MCF 10A (cell line): ENCODE measurements at regions not wholly inside any gene's neighbourhood (a gene's known extent, or its start where the extent isn't known, plus 50 kb on each side); places are given as distances from the start of the nearest gene placed in this dataset.

Experiments
- BruUV-seq: library from RNA; stranded (reverse); fragments of 400-500 nt; replicated peaks from 2 replicates; lab custom pipeline; 2021; lab: Mats Ljungman, UMichigan
- CTCF ChIA-PET: fragments of 300-600 bp; sonication (Branson Sonifier 250); formaldehyde crosslinking; extraction: SDS; loops from one replicate; lab custom pipeline; 2021; ENCODE audit warnings: antibody characterized with exemption, inconsistent platforms; lab: Yijun Ruan, JAX
- POLR2A ChIA-PET: fragments of 300-600, 350-650 bp; sonication (Branson Sonifier 250); formaldehyde crosslinking; extraction: SDS; loops from one replicate; lab custom pipeline; 2020; ENCODE audit warnings: antibody characterized with exemption, inconsistent platforms; lab: Yijun Ruan, JAX
- DNase-seq: peaks from one replicate; pipeline ENCODE4 v3.0.0-alpha.2; 2018; ENCODE audit not compliant: unreplicated experiment
- H3K27ac Mint-ChIP-seq: one replicate; pipeline ENCODE4 v1.8.0; 2022; ENCODE audit warnings: mild to moderate bottlenecking, low read depth, mixed read lengths; ENCODE audit not compliant: unreplicated experiment
- H3K27me3 Mint-ChIP-seq: one replicate; pipeline ENCODE4 v1.8.0; 2022; ENCODE audit warnings: mixed read lengths; ENCODE audit not compliant: insufficient read depth, unreplicated experiment
- H3K36me3 Mint-ChIP-seq: one replicate; pipeline ENCODE4 v1.8.0; 2022; ENCODE audit warnings: mild to moderate bottlenecking, moderate library complexity, mixed read lengths; ENCODE audit not compliant: insufficient read depth, unreplicated experiment
- H3K4me1 Mint-ChIP-seq: one replicate; pipeline ENCODE4 v1.8.0; 2022; ENCODE audit warnings: mixed read lengths; ENCODE audit not compliant: insufficient read depth, unreplicated experiment
- H3K4me3 Mint-ChIP-seq: one replicate; pipeline ENCODE4 v1.8.0; 2022; ENCODE audit warnings: mild to moderate bottlenecking, moderate library complexity, mixed read lengths; ENCODE audit not compliant: unreplicated experiment
- H3K9me3 Mint-ChIP-seq: one replicate; pipeline ENCODE4 v1.8.0; 2022; ENCODE audit warnings: mixed read lengths; ENCODE audit not compliant: unreplicated experiment
- CTCF ChIP-seq: fragments of 200-600 bp; IDR thresholded peaks from one replicate; pipeline ENCODE4 v1.8.0; 2022; ENCODE audit warnings: antibody characterized with exemption, mild to moderate bottlenecking; ENCODE audit not compliant: unreplicated experiment
- intact Hi-C: fragments of 100-400 bp; cut with micrococcal nuclease; formaldehyde crosslinking; loops from 2 replicates; pipeline ENCODE4 v1.14.1; 2022

- Mint-ChIP-seq H3K9me3 (peaks cover 28% of the 10 kb centered on the region), H3K4me1 (no peaks in the 10 kb centered on the region), H3K4me3 (no peak overlapping the region), H3K36me3 (no peaks in the 10 kb centered on the region), H3K27me3 (peaks cover 71% of the 10 kb centered on the region), H3K27ac (no peak overlapping the region)
- intact Hi-C loops = no loop called here
- no peak for DNase-seq
- ChIA-PET POLR2A (no interaction called here), CTCF (interaction anchor here (0.8 kb wide), 1 partner anchor 344 kb away, joined by 3 read pairs; no protein-coding TSS in a partner anchor)
- no TSS peak for BruUV-seq
- TF ChIP-seq CTCF = no peak
Measured at GRCh38 chr14:104445086-104445485, 134.5 kb upstream of the C14orf180 start.

GRCh38 chr14:104445832-104446381 lies 133.7 kb upstream of the C14orf180 start:
- no TSS peak for BruUV-seq
- CTCF ChIA-PET = interaction anchor here (0.6 to 0.8 kb wide), 2 partner anchors 345 to 368 kb away, joined by 3 to 5 read pairs; no protein-coding TSS in a partner anchor

DNA sequence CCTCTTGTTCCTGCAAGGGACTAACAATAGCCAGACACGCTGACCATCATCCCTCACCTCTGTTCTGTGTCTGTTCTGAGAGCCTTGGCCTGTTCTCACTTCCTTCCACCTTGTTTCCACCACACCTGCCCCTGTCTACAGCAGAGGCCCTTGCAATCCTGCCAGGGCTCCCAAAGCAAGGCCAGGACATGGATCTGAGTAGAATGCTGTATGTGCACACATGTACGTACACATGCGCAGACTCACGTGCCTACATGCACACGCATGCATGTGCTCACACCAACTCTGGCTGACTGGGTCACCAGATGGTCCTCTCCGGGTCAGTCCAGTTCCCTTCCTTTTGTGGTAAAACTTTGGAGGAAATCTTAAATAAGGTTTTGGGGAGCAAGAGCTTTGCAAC lies 133.0 kb upstream of the C14orf180 start:
- Mint-ChIP-seq H3K9me3 (peaks cover 28% of the 10 kb centered on the region), H3K4me1 (no peaks in the 10 kb centered on the region), H3K27me3 (peaks cover 60% of the 10 kb centered on the region), H3K36me3 (no peaks in the 10 kb centered on the region), H3K4me3 (no peak overlapping the region), H3K27ac (no peak overlapping the region)
- intact Hi-C loops = no loop called here
- no peak for DNase-seq
- ChIA-PET POLR2A (no interaction called here), CTCF (no interaction called here)
- no peak for TF ChIP-seq CTCF
- no TSS peak for BruUV-seq

More at GRCh38 chr14:104445832-104446381, 133.7 kb upstream of the C14orf180 start:
- POLR2A ChIA-PET = no interaction called here
- intact Hi-C loops = no loop called here
- Mint-ChIP-seq H3K36me3 (no peaks in the 10 kb centered on the region), H3K27me3 (peaks cover 64% of the 10 kb centered on the region), H3K4me1 (no peaks in the 10 kb centered on the region), H3K4me3 (no peak overlapping the region), H3K9me3 (peaks cover 28% of the 10 kb centered on the region), H3K27ac (no peak overlapping the region)
- TF ChIP-seq CTCF = no peak
- no peak for DNase-seq

- no peak for DNase-seq
- CTCF ChIA-PET = no interaction called here
- H3K27me3 Mint-ChIP-seq = peaks cover 70% of the 10 kb centered on the region
- H3K27ac Mint-ChIP-seq = no peak overlapping the region
- no peak for TF ChIP-seq CTCF
- H3K9me3 Mint-ChIP-seq = peaks cover 28% of the 10 kb centered on the region
- intact Hi-C loops = no loop called here
- H3K4me3 Mint-ChIP-seq = no peak overlapping the region
- POLR2A ChIA-PET = no interaction called here
- no peaks in the 10 kb centered on the region for H3K4me1 Mint-ChIP-seq
- BruUV-seq = no TSS peak
- no peaks in the 10 kb centered on the region for H3K36me3 Mint-ChIP-seq
Measured at GRCh38 chr14:104447750-104448149, 131.8 kb upstream of the C14orf180 start.
